Heart right ventricle (tissue), 16 donors: ENCODE measurements at regions not wholly inside any gene's neighbourhood (a gene's known extent, or its start where the extent isn't known, plus 50 kb on each side); places are given as distances from the start of the nearest gene placed in this dataset.

Experiments used
- ATAC-seq, 8 donors: fragments of 200-7000 bp; cut with Tn5 transposase; one replicate each; pipeline ENCODE4 v1.9.1; 2020; ENCODE audit warnings: mild to moderate bottlenecking in 8 of 8, moderate library complexity in 8 of 8, moderate number of reproducible peaks in 1 of 8
- DNase-seq, 2 donors: peaks; one replicate each; pipeline ENCODE4 v3.0.0-alpha.2; 2020
- H3K27ac ChIP-seq, 10 donors: fragments of 200-600 bp; sonication (generic) in 2 of 10; one replicate each; pipeline versions ENCODE4 v1.5.0 to v1.8.0; 2020 to 2022; ENCODE audit warnings: mild to moderate bottlenecking in 3 of 10
- H3K27me3 ChIP-seq, 7 donors: fragments of 200-600 bp; one replicate each; pipeline ENCODE4 v1.8.0; 2021 to 2022; ENCODE audit warnings: mild to moderate bottlenecking in 2 of 7
- H3K36me3 ChIP-seq, 9 donors: fragments of 200-600 bp; sonication (generic) in 1 of 9; one replicate each; pipeline versions ENCODE4 v1.5.0 to v1.8.0; 2020 to 2022; ENCODE audit warnings: mild to moderate bottlenecking in 2 of 9
- H3K4me1 ChIP-seq, 9 donors: fragments of 200-600 bp; sonication (generic) in 1 of 9; one replicate each; pipeline versions ENCODE4 v1.5.0 to v1.8.0; 2020 to 2022; ENCODE audit warnings: mild to moderate bottlenecking in 4 of 9
- H3K4me3 ChIP-seq, 10 donors: fragments of 200-600 bp; sonication (generic) in 2 of 10; one replicate each; pipeline versions ENCODE4 v1.5.0 to v1.8.0; 2020 to 2022; ENCODE audit warnings: mild to moderate bottlenecking in 7 of 10, moderate library complexity in 2 of 10
- H3K9me3 ChIP-seq, 11 donors: fragments of 200-600 bp in 10 of 11; sonication (generic) in 2 of 11; one replicate each; pipeline versions ENCODE4 v1.5.0 to v1.8.0; 2013 to 2022; ENCODE audit warnings: mild to moderate bottlenecking in 2 of 11, control low read depth in 1 of 11, moderate library complexity in 1 of 11
- WGBS, 2 donors: extraction: QIAGEN DNeasy Blood & Tissue Kit; methylation state at CpG; one replicate each; pipeline ENCODE4 v1.1.7; 2013; ENCODE audit warnings: inconsistent platforms in 1 of 2; 5-methylcytosine and 5-hydroxymethylcytosine counted together
- intact Hi-C, 10 donors: fragments of 100-400 bp; cut with DNase I; formaldehyde crosslinking; loops; one replicate each; pipeline versions ENCODE4 v1.11.1 to v1.14.2; 2022
- TF ChIP-seq, protein P1 (sequence below), 9 donors: fragments of 200-600 bp; sonication (generic) in 2 of 9; IDR thresholded peaks; one replicate each; pipeline versions ENCODE4 v1.5.0 to v1.8.0; 2021 to 2022; ENCODE audit warnings: antibody characterized with exemption in 9 of 9, mild to moderate bottlenecking in 5 of 9, moderate library complexity in 1 of 9
- donor health status: Arrhythmogenic right ventricular cardiomyopathy.
- donor health status: ischemic (EF 13 %, LVEDD 7.1; RV severe dilation, severe dysfunction).
- donor health status: healthy with polysubstance abuse.
- donor health status: DM: no; HTN: yes; CAD: no.
- donor health status: DM: no; HTN: no; CAD: no.
- donor health status: ischemic (EF 25% LVEDD 6.9; RV normal size, moderate dysfunction).
- donor health status: ischemic (EF 25% LVEDD 5.7; RV mildly dilated, moderate dysfunction).
- donor health status: healthy.
- donor health status: DM: yes; HTN: yes; CAD: no.
- donor health status: Ischemic cardiomyopathy.
- donor health status: ischemic (EF 35%, LVEDD 5.7; RV mildly dilated, moderate dysfunction).
- donor health status: nonischemic (EF 11% LVEDD 7.7; RV severe dilation, severe dysfunction).
- donor health status: DM: yes; HTN: yes; CAD: no.
- donor health status: PGD.
- donor health status: ischemic (EF 29% LVEDD 5.4; RV normal size, mild dysfunction).
- donor health status: nonischemic (EF 23%, LVEDD 6.1; RV moderate dilation, normal function).

DNA sequence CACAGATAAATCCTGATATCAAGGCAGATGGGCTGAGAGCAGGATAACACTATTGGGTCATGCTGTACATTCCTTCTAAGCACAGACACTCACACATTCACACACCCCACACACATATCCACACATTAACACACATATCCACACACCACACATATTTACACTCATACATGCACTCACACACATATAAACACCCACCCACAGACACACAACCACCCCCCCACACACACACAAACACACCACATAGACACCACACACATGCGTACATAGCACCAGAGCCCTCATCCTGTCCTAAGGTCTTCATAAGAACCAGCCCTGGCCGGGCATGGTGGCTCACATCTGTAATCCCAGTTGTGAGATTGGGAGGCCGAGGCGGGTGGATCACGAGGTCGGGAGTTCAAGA is 322.3 kb upstream of the ADCY2 start:
- intact Hi-C loops = no loop called here
- DNase-seq (no peak), ATAC-seq (no peak)
- H3K27ac ChIP-seq = no peak overlapping the region
- H3K36me3 ChIP-seq = no peaks in the 10 kb centered on the region
- peaks cover 0 to 9% (median under 1%) of the 10 kb centered on the region in 7 donors for H3K27me3 ChIP-seq
- TF ChIP-seq, protein P1, sequence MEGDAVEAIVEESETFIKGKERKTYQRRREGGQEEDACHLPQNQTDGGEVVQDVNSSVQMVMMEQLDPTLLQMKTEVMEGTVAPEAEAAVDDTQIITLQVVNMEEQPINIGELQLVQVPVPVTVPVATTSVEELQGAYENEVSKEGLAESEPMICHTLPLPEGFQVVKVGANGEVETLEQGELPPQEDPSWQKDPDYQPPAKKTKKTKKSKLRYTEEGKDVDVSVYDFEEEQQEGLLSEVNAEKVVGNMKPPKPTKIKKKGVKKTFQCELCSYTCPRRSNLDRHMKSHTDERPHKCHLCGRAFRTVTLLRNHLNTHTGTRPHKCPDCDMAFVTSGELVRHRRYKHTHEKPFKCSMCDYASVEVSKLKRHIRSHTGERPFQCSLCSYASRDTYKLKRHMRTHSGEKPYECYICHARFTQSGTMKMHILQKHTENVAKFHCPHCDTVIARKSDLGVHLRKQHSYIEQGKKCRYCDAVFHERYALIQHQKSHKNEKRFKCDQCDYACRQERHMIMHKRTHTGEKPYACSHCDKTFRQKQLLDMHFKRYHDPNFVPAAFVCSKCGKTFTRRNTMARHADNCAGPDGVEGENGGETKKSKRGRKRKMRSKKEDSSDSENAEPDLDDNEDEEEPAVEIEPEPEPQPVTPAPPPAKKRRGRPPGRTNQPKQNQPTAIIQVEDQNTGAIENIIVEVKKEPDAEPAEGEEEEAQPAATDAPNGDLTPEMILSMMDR (IDR thresholded peaks at IDR 0.05) = no peak
- H3K9me3 ChIP-seq = no peaks in the 10 kb centered on the region
- no peak overlapping the region for H3K4me3 ChIP-seq
- WGBS, 2 donors = 81 to 87% methylated on average over 6 of the region's 6 CpGs
- no peaks in the 10 kb centered on the region for H3K4me1 ChIP-seq

DNA sequence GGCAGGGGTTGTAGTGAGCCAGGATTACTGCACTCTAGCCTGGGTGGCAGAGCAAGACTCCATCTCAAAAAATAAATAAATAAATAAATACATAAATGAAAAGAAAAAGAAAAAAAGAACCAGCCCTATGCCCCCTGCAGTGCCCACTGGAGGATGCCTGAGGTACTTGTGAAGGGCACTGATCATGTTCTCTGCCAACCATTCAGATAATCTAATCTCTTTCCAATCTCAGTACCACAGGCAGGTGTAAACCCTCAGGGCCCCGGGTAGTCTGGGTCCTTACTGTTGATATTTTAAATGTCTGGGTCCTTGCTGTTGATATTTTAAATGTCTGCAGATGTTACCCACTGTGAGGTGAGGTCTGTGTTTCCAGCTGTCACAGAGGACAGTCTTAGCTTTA is 321.8 kb upstream of the ADCY2 start:
- 22 to 41% methylated on average over 1 of the region's 1 CpG for WGBS, 2 donors
- Histone ChIP-seq H3K27me3 (peaks cover 0 to 9% (median 3%) of the 10 kb centered on the region in 7 donors), H3K9me3 (no peaks in the 10 kb centered on the region), H3K4me3 (no peak overlapping the region), H3K36me3 (no peaks in the 10 kb centered on the region), H3K27ac (no peak overlapping the region), H3K4me1 (no peaks in the 10 kb centered on the region)
- no peak for DNase-seq
- no peak for ATAC-seq
- TF ChIP-seq, protein P1 (IDR thresholded peaks at IDR 0.05) = no peak
- intact Hi-C loops = no loop called here

DNA sequence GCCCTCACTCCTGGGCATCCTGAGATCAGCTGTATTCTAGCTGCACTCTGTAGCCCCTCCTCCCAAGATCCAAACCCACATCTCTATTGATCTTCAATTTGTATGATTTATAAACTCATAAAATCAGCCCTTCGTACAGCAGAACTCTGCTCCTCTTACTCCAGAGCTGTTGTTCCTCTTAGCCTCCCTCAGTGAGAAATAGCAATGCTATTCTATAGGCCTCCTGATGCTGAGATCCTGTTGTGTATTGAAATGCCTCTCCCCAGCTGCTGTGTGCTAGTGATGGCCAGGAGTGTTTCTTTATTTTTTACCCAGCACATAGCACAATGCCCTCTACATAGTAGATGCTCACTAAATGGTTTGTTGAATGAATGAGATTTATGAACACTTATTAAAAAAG is 320.5 kb upstream of the ADCY2 start:
- TF ChIP-seq, protein P1 (IDR thresholded peaks at IDR 0.05) = no peak
- Histone ChIP-seq H3K9me3 (no peaks in the 10 kb centered on the region), H3K27ac (no peak overlapping the region), H3K4me1 (no peaks in the 10 kb centered on the region), H3K27me3 (peaks cover 0 to 9% (median 3%) of the 10 kb centered on the region in 7 donors), H3K36me3 (no peaks in the 10 kb centered on the region), H3K4me3 (no peak overlapping the region)
- DNase-seq (no peak), ATAC-seq (no peak)
- 80% methylated on average over 1 of the region's 1 CpG for WGBS, 2 donors
- intact Hi-C loops = no loop called here

DNA sequence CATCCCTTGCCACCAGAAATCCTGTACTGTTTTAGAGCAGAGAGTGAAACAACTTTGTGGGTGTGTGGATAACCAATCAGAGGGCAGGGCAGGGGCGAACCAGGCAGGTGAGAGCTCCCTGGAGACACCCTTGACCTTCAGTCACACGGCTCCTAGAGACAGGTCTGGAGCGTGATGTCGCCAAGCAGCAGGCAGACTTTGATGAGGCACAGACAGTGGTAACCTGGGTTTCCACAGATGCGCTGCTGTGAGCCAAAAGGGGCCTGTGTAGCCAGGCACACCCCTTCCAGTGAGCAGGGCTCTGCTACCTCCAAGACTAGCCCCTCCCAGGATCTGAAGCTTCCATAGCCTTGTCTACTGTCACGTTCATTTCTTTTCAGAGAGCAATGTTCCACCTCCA is 317.8 kb upstream of the ADCY2 start:
- no peak overlapping the region for H3K27ac ChIP-seq
- TF ChIP-seq, protein P1 (IDR thresholded peaks at IDR 0.05) = no peak
- peaks cover 0 to 9% (median 3%) of the 10 kb centered on the region in 7 donors for H3K27me3 ChIP-seq
- DNase-seq (no peak), ATAC-seq (no peak)
- no peak overlapping the region for H3K4me3 ChIP-seq
- no peaks in the 10 kb centered on the region for H3K9me3 ChIP-seq
- 45 to 56% methylated on average over 6 of the region's 6 CpGs for WGBS, 2 donors
- intact Hi-C loops = no loop called here
- H3K4me1 ChIP-seq = no peaks in the 10 kb centered on the region
- H3K36me3 ChIP-seq = no peaks in the 10 kb centered on the region
